Astrocyte of the cerebellum (primary cell): ENCODE measurements at regions not wholly inside any gene's neighbourhood (a gene's known extent, or its start where the extent isn't known, plus 50 kb on each side); places are given as distances from the start of the nearest gene placed in this dataset.

Source experiments
- DNase-seq: peaks from one replicate; pipeline ENCODE4 v3.0.0-alpha.2; 2011; ENCODE audit warnings: low read depth
- H3K4me3 ChIP-seq: 2 replicates; pipeline ENCODE4 v1.5.1; 2011; ENCODE audit warnings: mild to moderate bottlenecking, low read depth, low read length, moderate library complexity
- in situ Hi-C: cut with HindIII; loops from 2 replicates; pipeline ENCODE4 v1.10.0; 2017; ENCODE audit warnings: low sequenced_read_pairs
- TF ChIP-seq, protein P1 (sequence below): IDR thresholded peaks from 2 replicates; pipeline ENCODE4 v1.5.1; 2012; ENCODE audit warnings: low read length, low read depth, moderate library complexity, mild to moderate bottlenecking; ENCODE audit errors: missing control alignments

DNA sequence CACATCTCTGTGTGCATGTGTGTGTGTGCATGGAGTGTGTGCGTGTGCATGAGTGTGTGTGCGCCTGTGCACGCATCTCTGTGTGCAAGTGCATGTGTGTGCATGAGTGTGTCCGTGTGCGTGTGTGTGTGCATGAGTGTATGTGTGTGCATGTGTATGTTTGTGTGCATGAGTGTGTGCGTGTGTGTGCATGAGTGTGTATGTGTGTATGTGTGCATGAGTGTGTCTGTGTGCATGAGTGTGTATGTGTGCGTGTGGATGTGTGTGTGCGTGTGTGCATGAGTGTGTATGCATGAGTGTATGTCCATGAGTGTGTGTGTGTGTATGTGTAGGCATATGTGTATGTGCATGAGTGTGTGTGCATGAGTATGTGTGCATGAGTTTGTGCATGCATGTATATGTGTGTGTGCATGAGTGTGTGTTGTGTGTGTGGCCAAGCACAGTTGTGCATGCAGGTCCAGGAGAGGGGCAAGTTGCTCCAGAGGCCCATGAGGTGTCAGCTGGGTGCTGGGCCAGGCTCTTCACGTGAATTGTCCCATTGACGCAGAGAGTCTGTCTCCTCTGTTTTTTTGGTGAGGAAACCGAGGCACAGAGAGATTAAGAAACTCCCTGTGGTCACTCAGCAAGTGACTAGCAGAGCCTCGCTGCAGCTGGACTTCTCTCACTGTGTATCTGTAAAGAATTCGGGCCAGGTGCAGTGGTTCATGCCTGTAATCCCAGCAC, 75.5 kb downstream of the ASB1 start:
- in situ Hi-C loops = loop anchor here (5.0 kb wide), 1 partner anchor 65 kb away; no protein-coding TSS in a partner anchor
- TF ChIP-seq, protein P1, sequence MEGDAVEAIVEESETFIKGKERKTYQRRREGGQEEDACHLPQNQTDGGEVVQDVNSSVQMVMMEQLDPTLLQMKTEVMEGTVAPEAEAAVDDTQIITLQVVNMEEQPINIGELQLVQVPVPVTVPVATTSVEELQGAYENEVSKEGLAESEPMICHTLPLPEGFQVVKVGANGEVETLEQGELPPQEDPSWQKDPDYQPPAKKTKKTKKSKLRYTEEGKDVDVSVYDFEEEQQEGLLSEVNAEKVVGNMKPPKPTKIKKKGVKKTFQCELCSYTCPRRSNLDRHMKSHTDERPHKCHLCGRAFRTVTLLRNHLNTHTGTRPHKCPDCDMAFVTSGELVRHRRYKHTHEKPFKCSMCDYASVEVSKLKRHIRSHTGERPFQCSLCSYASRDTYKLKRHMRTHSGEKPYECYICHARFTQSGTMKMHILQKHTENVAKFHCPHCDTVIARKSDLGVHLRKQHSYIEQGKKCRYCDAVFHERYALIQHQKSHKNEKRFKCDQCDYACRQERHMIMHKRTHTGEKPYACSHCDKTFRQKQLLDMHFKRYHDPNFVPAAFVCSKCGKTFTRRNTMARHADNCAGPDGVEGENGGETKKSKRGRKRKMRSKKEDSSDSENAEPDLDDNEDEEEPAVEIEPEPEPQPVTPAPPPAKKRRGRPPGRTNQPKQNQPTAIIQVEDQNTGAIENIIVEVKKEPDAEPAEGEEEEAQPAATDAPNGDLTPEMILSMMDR = no peak
- H3K4me3 ChIP-seq = no peak overlapping the region
- no peak for DNase-seq

DNA sequence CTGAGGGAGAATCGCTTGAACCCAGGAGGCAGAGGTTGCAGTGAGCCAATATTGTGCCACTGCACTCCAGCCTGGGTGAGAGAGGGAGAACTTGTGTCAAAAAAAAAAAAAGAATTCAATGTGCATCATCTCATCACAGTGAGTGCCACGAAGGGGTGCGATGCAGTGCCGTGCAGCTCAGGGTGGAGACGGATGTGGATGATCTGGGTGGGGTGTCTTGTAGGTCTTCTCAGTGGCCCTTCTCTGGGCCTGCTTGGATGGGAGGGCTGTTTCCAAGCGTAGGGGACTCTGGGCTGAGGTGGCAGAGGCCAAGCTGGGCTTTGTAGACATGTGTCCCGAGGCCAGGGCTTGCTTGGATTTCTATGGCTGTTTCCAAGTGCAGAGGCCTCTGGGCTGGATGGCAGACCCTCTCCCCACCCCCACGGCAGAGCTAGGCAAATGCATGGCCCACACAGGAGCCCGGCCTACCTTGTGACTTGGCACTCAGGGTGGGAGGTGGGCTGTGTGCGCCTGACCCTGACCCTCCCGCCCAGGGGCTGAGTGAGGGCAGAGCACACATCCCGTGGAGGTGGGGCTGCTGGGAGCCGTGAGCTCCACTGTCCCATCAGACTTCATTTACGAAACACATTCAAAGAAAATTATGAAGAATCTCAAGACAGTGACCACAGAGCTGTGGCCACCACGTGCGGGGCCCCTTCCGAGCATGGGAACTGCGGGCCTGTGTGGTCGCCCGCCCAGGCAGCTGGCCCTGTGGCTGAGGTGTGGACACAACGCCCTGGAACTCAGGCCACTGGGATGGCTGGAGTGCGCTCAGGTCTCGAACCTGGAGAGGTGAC, 76.4 kb downstream of the ASB1 start:
- in situ Hi-C loops = loop anchor here (5.0 kb wide), 1 partner anchor 64 kb away; no protein-coding TSS in a partner anchor
- no peak overlapping the region for H3K4me3 ChIP-seq
- TF ChIP-seq, protein P1 = no peak
- no peak for DNase-seq

DNA sequence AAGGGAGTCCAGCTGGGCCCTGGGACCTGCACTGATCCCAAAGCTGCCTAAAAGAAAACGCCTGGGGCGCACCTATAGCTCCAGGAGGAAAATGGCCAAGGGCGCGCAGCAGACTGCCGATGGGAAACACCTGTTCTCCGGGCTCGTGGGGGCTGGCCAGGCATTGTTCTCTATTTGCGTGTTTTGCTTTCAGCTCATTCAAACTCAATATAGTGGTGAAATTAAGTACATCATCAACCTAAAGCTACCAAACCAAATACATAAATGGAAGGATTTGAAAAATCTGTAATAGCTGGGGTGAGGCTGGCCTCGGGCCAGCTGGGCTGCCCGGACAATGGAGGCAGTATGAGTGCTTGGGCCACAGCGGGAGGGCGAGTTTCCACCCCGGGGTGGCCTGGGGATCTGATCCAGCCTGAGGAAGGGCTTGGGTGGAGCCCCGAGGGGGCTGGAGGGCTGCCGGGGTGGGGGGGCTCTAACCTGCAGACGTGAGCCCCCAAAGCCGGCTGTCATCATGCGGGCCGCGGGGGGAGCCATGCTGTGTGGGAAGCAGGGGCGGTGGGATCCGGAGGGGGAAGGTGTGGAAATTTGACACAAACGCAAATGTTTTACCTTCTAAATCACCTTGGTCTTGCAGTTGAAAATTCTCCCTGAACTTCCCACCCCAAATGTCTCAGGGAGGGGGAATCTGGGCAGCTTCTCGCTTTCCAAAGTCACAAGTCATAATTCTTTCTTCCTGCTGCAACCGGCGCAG, 77.6 kb downstream of the ASB1 start:
- in situ Hi-C loops = loop anchor here (5.0 kb wide), 1 partner anchor 63 kb away; no protein-coding TSS in a partner anchor
- DNase-seq = no peak
- TF ChIP-seq, protein P1 = no peak
- H3K4me3 ChIP-seq = no peak overlapping the region

DNA sequence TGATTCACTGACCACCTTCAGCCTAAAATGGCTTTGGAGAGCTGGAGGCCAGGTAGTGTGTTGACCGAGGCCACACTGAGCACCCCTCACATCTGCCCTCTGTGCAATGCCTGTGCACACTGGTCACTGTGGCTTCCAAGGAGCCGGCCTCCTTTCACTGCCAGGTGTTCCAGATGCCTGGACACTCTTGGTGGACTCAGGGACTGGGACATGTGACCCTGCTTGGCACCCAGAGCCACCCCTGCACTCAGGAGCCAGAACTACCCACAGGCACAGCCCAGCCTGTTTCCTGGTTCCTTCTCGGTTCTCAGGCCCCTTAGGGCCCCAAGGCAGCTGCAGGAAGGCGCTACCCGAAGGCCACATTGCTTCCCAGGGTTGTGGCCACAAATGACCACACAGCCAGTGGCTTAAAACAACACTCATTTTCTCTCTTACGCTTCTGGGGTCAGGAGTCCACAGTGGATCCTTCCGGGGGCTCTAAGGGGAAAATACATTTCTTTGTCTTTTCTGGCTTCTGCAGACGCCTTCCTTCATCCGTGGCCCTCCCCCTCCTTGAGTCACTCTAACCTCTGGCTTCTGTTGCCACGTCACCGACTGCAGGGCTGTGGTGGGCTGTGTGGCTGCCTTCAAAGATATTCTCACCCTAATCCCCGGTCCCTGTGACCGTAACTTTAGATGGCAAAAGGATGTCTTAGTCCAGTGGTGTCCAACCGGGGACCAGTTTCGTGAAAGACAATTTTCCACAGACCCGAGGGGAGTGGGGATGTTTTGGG, 78.6 kb downstream of the ASB1 start:
- TF ChIP-seq, protein P1 = no peak
- no peak overlapping the region for H3K4me3 ChIP-seq
- in situ Hi-C loops = no loop called here
- no peak for DNase-seq

DNA sequence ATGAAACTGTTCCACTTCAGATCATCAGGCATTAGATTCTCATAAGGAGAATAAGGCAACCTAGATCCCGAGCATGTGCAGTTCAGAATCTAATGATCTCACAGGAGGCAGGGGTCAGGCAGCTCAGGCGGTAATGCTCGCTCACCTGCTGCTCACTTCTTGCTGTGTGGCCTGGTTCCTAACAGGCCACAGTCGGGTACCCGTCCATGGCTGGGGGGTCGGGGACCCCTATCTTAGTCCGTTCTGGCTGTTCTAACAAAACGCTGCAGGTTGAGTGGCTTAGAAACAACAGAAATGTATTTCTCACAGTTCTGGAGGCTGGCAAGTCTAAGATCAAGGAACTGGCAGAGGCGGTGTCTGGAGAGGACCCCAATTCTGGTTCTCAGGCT, 79.2 kb downstream of the ASB1 start:
- TF ChIP-seq, protein P1 = no peak
- no peak for DNase-seq
- no peak overlapping the region for H3K4me3 ChIP-seq
- in situ Hi-C loops = no loop called here
